OCI-LY3 (cell line): ENCODE measurements at regions not wholly inside any gene's neighbourhood (a gene's known extent, or its start where the extent isn't known, plus 50 kb on each side); places are given as distances from the start of the nearest gene placed in this dataset.

Source experiments
- CTCF ChIP-seq: fragments of 200-600, 300-600 bp; sonication (generic); IDR thresholded peaks from 2 replicates; pipeline ENCODE4 v1.5.1; 2014; ENCODE audit warnings: antibody characterized with exemption, low read length, low read depth
- EZH2phosphoT487 ChIP-seq: fragments of 200-600 bp; shearing (Covaris generic); IDR thresholded peaks from 2 replicates; pipeline ENCODE4 v1.6.1; 2018; ENCODE audit warnings: antibody characterized with exemption, mixed run types, low read depth

DNA sequence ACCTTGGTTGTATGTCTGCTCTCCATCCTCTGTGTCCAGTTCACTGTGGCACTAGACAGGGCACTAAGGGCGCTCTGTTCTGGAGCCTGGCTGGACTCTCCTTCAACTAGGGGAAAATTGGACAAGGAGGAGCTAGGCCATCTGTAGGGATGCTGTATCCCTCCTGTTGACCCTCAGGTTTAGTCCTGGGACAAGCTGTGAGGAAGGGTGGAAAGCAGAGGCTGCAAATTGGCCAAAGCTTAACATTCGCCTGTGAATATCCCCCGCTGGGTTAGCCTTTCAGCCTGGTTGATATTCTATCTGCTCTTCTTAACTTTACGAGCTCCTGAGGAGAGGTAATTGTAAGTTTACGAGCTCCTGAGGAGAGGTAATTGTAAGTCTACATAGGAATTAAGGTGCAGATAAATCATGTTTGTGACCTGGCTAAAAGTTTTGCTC lies 64.4 kb upstream of the ENPEP start:
- no peak for TF ChIP-seq CTCF
- no peak for TF ChIP-seq EZH2phosphoT487
